ENCODE measurements at regions not wholly inside any gene's neighbourhood (a gene's known extent, or its start where the extent isn't known, plus 50 kb on each side); places are given as distances from the start of the nearest gene placed in this dataset.

- TF ChIP-seq CTCF (conservative IDR thresholded peaks at IDR 0.05; ENCODE audit: low read depth, low read length) (no peak), POLR2A (IDR thresholded peaks at IDR 0.05; ENCODE audit: low read depth, low read length) (no peak), RAD21 (IDR thresholded peaks at IDR 0.05; ENCODE audit: low read length) (no peak), CEBPB (IDR thresholded peaks at IDR 0.05; ENCODE audit: low read depth, low read length) (no peak), NFE2L2 (IDR thresholded peaks at IDR 0.05; ENCODE audit: low read depth, low read length) (no peak), MAZ (IDR thresholded peaks at IDR 0.05; ENCODE audit: borderline replicate concordance, low read depth, low read length) (no peak), RCOR1 (IDR thresholded peaks at IDR 0.05; ENCODE audit: insufficient replicate concordance, low read length) (no peak), BHLHE40 (IDR thresholded peaks at IDR 0.05; ENCODE audit: low read depth, low read length) (no peak), ELK1 (IDR thresholded peaks at IDR 0.05; ENCODE audit: borderline replicate concordance, low read depth, low read length) (no peak), USF2 (IDR thresholded peaks at IDR 0.05; ENCODE audit: low read depth, low read length) (no peak), MXI1 (IDR thresholded peaks at IDR 0.05; ENCODE audit: borderline replicate concordance, low read depth, low read length) (no peak), RFX5 (IDR thresholded peaks at IDR 0.05; ENCODE audit: low read depth, low read length) (no peak)
Observed at GRCh38 chr16:5430598-5430997, 333.0 kb upstream of the EEF2KMT start.
